CD4-positive, alpha-beta memory T cell (primary cell): ENCODE measurements at regions not wholly inside any gene's neighbourhood (a gene's known extent, or its start where the extent isn't known, plus 50 kb on each side); places are given as distances from the start of the nearest gene placed in this dataset.

Experiments used
- CTCF ChIA-PET: fragments of 350-600 bp; sonication (Branson Sonifier 250); formaldehyde crosslinking; loops from one replicate; lab custom pipeline; 2021; ENCODE audit warnings: inconsistent platforms; ENCODE audit not compliant: partially characterized antibody; lab: Charles Lee
- POLR2A ChIA-PET: fragments of 350-600 bp; sonication (Branson Sonifier 250); formaldehyde crosslinking; loops from one replicate; lab custom pipeline; 2021; ENCODE audit not compliant: partially characterized antibody; lab: Charles Lee
- DNase-seq, 5 donors: peaks; one replicate each; pipeline versions ENCODE4 v3.0.0 to v3.0.0-alpha.2; 2020 to 2022; ENCODE audit warnings: mixed read lengths in 1 of 5
- H3K27ac ChIP-seq: one replicate; pipeline ENCODE4 v1.7.0; 2013; ENCODE audit warnings: low read depth, low read length
- H3K27me3 ChIP-seq: 2 replicates; pipeline ENCODE4 v1.7.0; 2013; ENCODE audit warnings: mild to moderate bottlenecking, low read length, moderate library complexity; ENCODE audit not compliant: insufficient read depth
- H3K36me3 ChIP-seq: 2 replicates; pipeline ENCODE4 v1.7.0; 2013; ENCODE audit warnings: mild to moderate bottlenecking, low read length, moderate library complexity; ENCODE audit not compliant: insufficient read depth
- H3K4me1 ChIP-seq: 2 replicates; pipeline ENCODE4 v1.7.0; 2013; ENCODE audit warnings: mild to moderate bottlenecking, low read length, moderate library complexity; ENCODE audit not compliant: insufficient read depth
- H3K4me3 ChIP-seq, 2 donors: one replicate each; pipeline ENCODE4 v1.7.0; 2013; ENCODE audit warnings: low read length in 2 of 2, mild to moderate bottlenecking in 1 of 2
- H3K9me3 ChIP-seq, 2 donors: one replicate each; pipeline ENCODE4 v1.7.0; 2013; ENCODE audit warnings: low read length in 2 of 2, control low read depth in 1 of 2; ENCODE audit not compliant: control insufficient read depth in 1 of 2
- H3K27ac Mint-ChIP-seq, 7 donors: one replicate each; pipeline ENCODE4 v1.8.0; 2020 to 2021; ENCODE audit warnings: mixed read lengths in 7 of 7, mild to moderate bottlenecking in 6 of 7, inconsistent platforms in 3 of 7, moderate library complexity in 3 of 7
- H3K27me3 Mint-ChIP-seq, 2 donors: one replicate each; pipeline ENCODE4 v1.8.0; 2020 to 2021; ENCODE audit warnings: mixed read lengths in 2 of 2
- H3K36me3 Mint-ChIP-seq, 2 donors: one replicate each; pipeline ENCODE4 v1.8.0; 2020 to 2021; ENCODE audit warnings: mixed read lengths in 2 of 2, inconsistent platforms in 1 of 2, mild to moderate bottlenecking in 1 of 2
- H3K4me1 Mint-ChIP-seq, 4 donors: one replicate each; pipeline ENCODE4 v1.8.0; 2020 to 2021; ENCODE audit warnings: mixed read lengths in 4 of 4, mild to moderate bottlenecking in 1 of 4
- H3K4me3 Mint-ChIP-seq, 8 donors: one replicate each; pipeline ENCODE4 v1.8.0; 2020 to 2021; ENCODE audit warnings: mixed read lengths in 8 of 8, mild to moderate bottlenecking in 7 of 8, moderate library complexity in 6 of 8, inconsistent platforms in 3 of 8
- H3K9me3 Mint-ChIP-seq, 8 donors: one replicate each; pipeline ENCODE4 v1.8.0; 2020 to 2021; ENCODE audit warnings: mixed read lengths in 8 of 8, mild to moderate bottlenecking in 5 of 8, inconsistent platforms in 3 of 8, moderate library complexity in 1 of 8
- intact Hi-C: fragments of 100-400 bp; cut with micrococcal nuclease; formaldehyde crosslinking; loops from one replicate; pipeline ENCODE4 v1.15.1; 2023

GRCh38 chr1:58158016-58158415 is 388.5 kb downstream of the OMA1 start:
- no peak overlapping the region for H3K27ac Mint-ChIP-seq
- no peak overlapping the region for H3K27ac ChIP-seq
- ChIA-PET POLR2A (no interaction called here), CTCF (no interaction called here)
- no peaks in the 10 kb centered on the region for H3K27me3 ChIP-seq
- peaks cover 0 to 3% of the 10 kb centered on the region in 2 donors for H3K27me3 Mint-ChIP-seq
- no peaks in the 10 kb centered on the region for H3K9me3 ChIP-seq
- intact Hi-C loops = no loop called here
- H3K4me1 ChIP-seq = no peaks in the 10 kb centered on the region
- no peak for DNase-seq
- no peaks in the 10 kb centered on the region for H3K9me3 Mint-ChIP-seq
- no peaks in the 10 kb centered on the region for H3K36me3 Mint-ChIP-seq
- H3K4me3 ChIP-seq = no peak overlapping the region
- H3K4me1 Mint-ChIP-seq = no peaks in the 10 kb centered on the region
- no peak overlapping the region for H3K4me3 Mint-ChIP-seq
- no peaks in the 10 kb centered on the region for H3K36me3 ChIP-seq

DNA sequence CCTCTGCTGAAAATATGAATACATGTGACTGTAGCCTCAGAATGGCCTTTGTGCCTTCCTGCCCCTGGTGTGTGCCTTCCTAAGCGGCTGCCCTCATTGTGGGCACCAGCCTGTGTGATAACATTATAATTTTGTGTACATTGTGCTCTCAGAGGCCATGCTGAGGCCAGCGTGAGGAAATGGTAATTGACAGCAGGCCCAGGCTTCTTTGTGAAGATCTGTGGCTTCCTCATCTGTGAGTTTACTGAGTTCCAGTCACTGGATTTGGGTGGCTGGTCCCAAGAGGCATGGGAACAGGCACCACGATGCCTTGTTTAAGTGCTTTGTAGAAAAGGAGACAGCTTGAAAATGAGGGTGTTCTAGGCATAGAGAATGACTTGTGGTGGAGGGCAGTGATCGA is 389.3 kb downstream of the OMA1 start:
- Histone ChIP-seq H3K27ac (no peak overlapping the region), H3K4me1 (no peaks in the 10 kb centered on the region), H3K27me3 (no peaks in the 10 kb centered on the region), H3K4me3 (no peak overlapping the region), H3K36me3 (no peaks in the 10 kb centered on the region), H3K9me3 (no peaks in the 10 kb centered on the region)
- Mint-ChIP-seq H3K27ac (no peak overlapping the region), H3K27me3 (peaks cover 0 to 3% of the 10 kb centered on the region in 2 donors), H3K9me3 (peaks cover 0 to 1% (median 0%) of the 10 kb centered on the region in 8 donors), H3K36me3 (no peaks in the 10 kb centered on the region), H3K4me3 (no peak overlapping the region), H3K4me1 (no peaks in the 10 kb centered on the region)
- no peak for DNase-seq
- intact Hi-C loops = no loop called here
- ChIA-PET POLR2A (no interaction called here), CTCF (interaction anchor here (1.0 kb wide), 1 partner anchor 8 kb away, joined by 3 read pairs; no protein-coding TSS in a partner anchor)

GRCh38 chr1:58156831-58157230 is 389.7 kb downstream of the OMA1 start:
- Mint-ChIP-seq H3K4me1 (no peaks in the 10 kb centered on the region), H3K27ac (no peak overlapping the region), H3K9me3 (peaks cover 0 to 3% (median 0%) of the 10 kb centered on the region in 8 donors), H3K27me3 (peaks cover 0 to 3% of the 10 kb centered on the region in 2 donors), H3K36me3 (no peaks in the 10 kb centered on the region), H3K4me3 (no peak overlapping the region)
- no peak overlapping the region for H3K4me3 ChIP-seq
- ChIA-PET CTCF (interaction anchor here (1.0 kb wide), 1 partner anchor 8 kb away, joined by 3 read pairs; no protein-coding TSS in a partner anchor), POLR2A (no interaction called here)
- DNase-seq = no peak
- intact Hi-C loops = no loop called here
- H3K27me3 ChIP-seq = no peaks in the 10 kb centered on the region
- no peaks in the 10 kb centered on the region for H3K36me3 ChIP-seq
- no peaks in the 10 kb centered on the region for H3K9me3 ChIP-seq
- no peak overlapping the region for H3K27ac ChIP-seq
- no peaks in the 10 kb centered on the region for H3K4me1 ChIP-seq

DNA sequence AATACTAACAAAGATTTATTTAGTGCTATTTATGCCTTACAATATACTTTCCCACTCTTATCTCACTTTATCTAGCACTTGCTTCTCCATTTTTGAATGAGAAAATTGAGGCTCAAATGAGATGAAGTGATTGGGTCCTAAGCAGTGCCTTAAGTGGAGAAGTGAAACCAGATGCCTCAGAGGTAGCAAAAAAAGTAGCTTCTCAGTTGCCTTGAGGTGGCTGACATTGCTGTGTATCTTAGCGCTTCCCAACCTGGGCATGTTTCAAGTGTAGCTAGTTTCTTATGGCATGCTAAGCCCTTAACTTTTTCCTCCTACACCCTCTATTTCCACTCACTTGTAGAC is 390.4 kb downstream of the OMA1 start:
- CTCF ChIA-PET = interaction anchor here (1.0 kb wide), 1 partner anchor 9 kb away, joined by 3 read pairs; no protein-coding TSS in a partner anchor
- Histone ChIP-seq H3K4me1 (no peaks in the 10 kb centered on the region), H3K9me3 (no peaks in the 10 kb centered on the region), H3K36me3 (no peaks in the 10 kb centered on the region), H3K27me3 (no peaks in the 10 kb centered on the region), H3K4me3 (no peak overlapping the region), H3K27ac (no peak overlapping the region)
- H3K36me3 Mint-ChIP-seq = no peaks in the 10 kb centered on the region
- no peak overlapping the region for H3K27ac Mint-ChIP-seq
- intact Hi-C loops = no loop called here
- DNase-seq = no peak
- no peak overlapping the region for H3K4me3 Mint-ChIP-seq
- POLR2A ChIA-PET = no interaction called here
- H3K9me3 Mint-ChIP-seq = peaks cover 0 to 3% (median 0%) of the 10 kb centered on the region in 8 donors
- H3K27me3 Mint-ChIP-seq = peaks cover 0 to 3% of the 10 kb centered on the region in 2 donors
- no peaks in the 10 kb centered on the region for H3K4me1 Mint-ChIP-seq

- Histone ChIP-seq H3K27ac (no peak overlapping the region), H3K27me3 (no peaks in the 10 kb centered on the region), H3K4me1 (no peaks in the 10 kb centered on the region), H3K9me3 (no peaks in the 10 kb centered on the region), H3K4me3 (no peak overlapping the region), H3K36me3 (no peaks in the 10 kb centered on the region)
- DNase-seq = no peak
- H3K9me3 Mint-ChIP-seq = peaks cover 0 to 3% (median 0%) of the 10 kb centered on the region in 8 donors
- no peaks in the 10 kb centered on the region for H3K4me1 Mint-ChIP-seq
- ChIA-PET POLR2A (no interaction called here), CTCF (no interaction called here)
- H3K27ac Mint-ChIP-seq = no peak overlapping the region
- intact Hi-C loops = no loop called here
- H3K27me3 Mint-ChIP-seq = peaks cover 0 to 3% of the 10 kb centered on the region in 2 donors
- H3K4me3 Mint-ChIP-seq = no peak overlapping the region
- no peaks in the 10 kb centered on the region for H3K36me3 Mint-ChIP-seq
These were observed 391.0 kb downstream of the OMA1 start for GRCh38 chr1:58155418-58156123.

DNA sequence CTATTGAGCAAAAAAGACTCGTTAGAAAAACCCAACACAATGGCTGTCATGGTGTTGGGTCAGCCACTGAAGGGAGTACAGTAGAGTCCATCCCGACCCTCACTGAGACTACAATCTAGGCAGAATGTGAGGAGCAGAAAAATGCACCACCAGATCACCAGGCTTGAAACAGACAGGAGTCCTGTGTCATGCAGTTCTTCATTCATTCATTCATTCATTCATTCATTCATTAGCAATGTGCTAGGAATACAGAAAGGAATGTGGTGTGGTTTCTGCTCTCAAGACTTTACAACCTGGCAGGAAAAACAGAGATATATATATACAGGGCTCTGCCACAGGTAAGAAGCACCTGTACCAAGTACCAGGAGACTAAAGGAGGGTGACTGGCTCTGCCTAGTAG is 392.3 kb downstream of the OMA1 start:
- Histone ChIP-seq H3K4me3 (no peak overlapping the region), H3K36me3 (no peaks in the 10 kb centered on the region), H3K27me3 (no peaks in the 10 kb centered on the region), H3K9me3 (no peaks in the 10 kb centered on the region), H3K27ac (no peak overlapping the region), H3K4me1 (no peaks in the 10 kb centered on the region)
- no peaks in the 10 kb centered on the region for H3K36me3 Mint-ChIP-seq
- ChIA-PET POLR2A (no interaction called here), CTCF (no interaction called here)
- H3K4me1 Mint-ChIP-seq = no peaks in the 10 kb centered on the region
- H3K4me3 Mint-ChIP-seq = no peak overlapping the region
- no peak for DNase-seq
- intact Hi-C loops = no loop called here
- H3K27ac Mint-ChIP-seq = no peak overlapping the region
- peaks cover 0 to 3% (median 0%) of the 10 kb centered on the region in 8 donors for H3K9me3 Mint-ChIP-seq
- peaks cover 0 to 3% of the 10 kb centered on the region in 2 donors for H3K27me3 Mint-ChIP-seq

- Histone ChIP-seq H3K27me3 (no peaks in the 10 kb centered on the region), H3K27ac (no peak overlapping the region), H3K36me3 (no peaks in the 10 kb centered on the region), H3K4me3 (no peak overlapping the region), H3K9me3 (no peaks in the 10 kb centered on the region), H3K4me1 (no peaks in the 10 kb centered on the region)
- Mint-ChIP-seq H3K4me3 (no peak overlapping the region), H3K27ac (no peak overlapping the region), H3K27me3 (peaks cover 0 to 3% of the 10 kb centered on the region in 2 donors), H3K36me3 (peaks cover 0 to 4% of the 10 kb centered on the region in 2 donors), H3K9me3 (peaks cover 0 to 3% (median 0%) of the 10 kb centered on the region in 8 donors), H3K4me1 (no peaks in the 10 kb centered on the region)
- CTCF ChIA-PET = interaction anchor here (0.9 kb wide), 1 partner anchor 24 kb away, joined by 3 read pairs; no protein-coding TSS in a partner anchor
- DNase-seq = no peak
- POLR2A ChIA-PET = no interaction called here
- intact Hi-C loops = no loop called here
These were observed 393.8 kb downstream of the OMA1 start for GRCh38 chr1:58152697-58153096.
